HL-60 (cell line): ENCODE measurements at regions not wholly inside any gene's neighbourhood (a gene's known extent, or its start where the extent isn't known, plus 50 kb on each side); places are given as distances from the start of the nearest gene placed in this dataset.

Source experiments
- DNase-seq, 2 experiments: peaks; one replicate each; pipeline ENCODE4 v3.0.0-alpha.2; 2010 to 2020; ENCODE audit warnings: low read depth in 1 of 2, low spot score in 1 of 2
- H3K27ac ChIP-seq: fragments of 250-450 bp; sonication (Bioruptor Pico); replicated peaks from 2 replicates; pipeline ENCODE4 v1.5.1; 2020; ENCODE audit warnings: mild to moderate bottlenecking, moderate library complexity
- H3K27me3 ChIP-seq: fragments of 250-450 bp; sonication (Bioruptor Pico); 2 replicates; pipeline ENCODE4 v1.5.1; 2021; ENCODE audit warnings: mild to moderate bottlenecking, moderate library complexity; ENCODE audit not compliant: insufficient read depth, poor library complexity, severe bottlenecking
- H3K4me3 ChIP-seq: replicated peaks from 2 replicates; pipeline ENCODE4 v1.5.1; 2011; ENCODE audit warnings: mild to moderate bottlenecking, control low read depth, low read length; ENCODE audit not compliant: insufficient read depth
- GABPA ChIP-seq: IDR thresholded peaks from 2 replicates; pipeline ENCODE4 v1.6.1; 2012; ENCODE audit warnings: low read depth
- POLR2AphosphoS5 ChIP-seq: IDR thresholded peaks from 2 replicates; pipeline ENCODE4 v1.6.1; 2012; ENCODE audit warnings: low read depth
- SPI1 ChIP-seq: IDR thresholded peaks from 2 replicates; pipeline ENCODE4 v1.6.1; 2012; ENCODE audit warnings: low read depth, mild to moderate bottlenecking, borderline replicate concordance
- TF ChIP-seq, protein P1 (sequence below): IDR thresholded peaks from 2 replicates; pipeline ENCODE4 v1.6.1; 2012; ENCODE audit warnings: low read depth; ENCODE audit not compliant: insufficient replicate concordance
- TF ChIP-seq, protein P2 (sequence below): IDR thresholded peaks from one replicate; pipeline ENCODE4 v1.5.1; 2011; ENCODE audit warnings: low read length, control low read depth, inconsistent platforms; ENCODE audit not compliant: insufficient read depth

DNA sequence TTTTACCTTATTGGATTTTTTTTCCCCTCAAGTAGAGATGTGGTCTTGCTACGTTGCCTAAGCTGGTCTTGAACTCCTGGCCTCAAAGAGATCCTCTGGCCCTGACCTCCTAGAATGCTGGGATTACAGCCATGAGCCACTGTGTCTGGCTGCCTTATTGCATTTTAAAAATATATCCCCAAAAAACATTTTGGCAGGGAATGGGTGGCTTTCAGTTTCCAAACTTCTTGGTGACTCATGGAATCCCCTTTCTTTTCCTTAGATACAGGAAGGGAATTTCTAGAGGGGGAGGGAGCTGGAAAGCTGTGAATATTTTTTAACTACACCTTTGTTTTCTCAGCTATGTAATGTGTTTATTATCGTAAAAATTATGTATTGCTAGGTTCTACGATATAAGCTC is 73.3 kb downstream of the SNRPE start:
- no peak for DNase-seq
- H3K27ac ChIP-seq: no peak overlapping the region

DNA sequence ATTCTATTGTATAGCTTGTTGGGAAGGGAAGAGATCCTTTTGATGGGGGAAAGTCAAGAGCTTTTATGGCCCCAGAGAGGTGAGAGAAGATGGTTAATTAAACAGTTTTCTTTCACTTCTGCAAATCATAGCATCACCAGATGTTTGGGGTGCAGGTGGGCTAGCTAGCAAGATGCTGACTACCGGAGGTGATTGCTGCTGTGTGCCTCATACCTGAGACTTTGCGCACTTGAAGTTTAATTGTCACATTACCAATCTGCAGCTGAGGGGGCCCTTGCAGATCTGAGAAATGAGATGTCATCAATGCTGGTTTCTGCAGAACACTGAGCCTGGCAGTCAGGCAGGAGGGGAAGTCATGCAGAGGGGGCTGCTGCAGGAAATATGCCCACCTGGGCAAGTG is 73.9 kb downstream of the SNRPE start:
- no peak overlapping the region for H3K27ac ChIP-seq
- H3K27me3 ChIP-seq: no peaks in the 10 kb centered on the region
- no peak for DNase-seq
- TF ChIP-seq SPI1: no peak
- TF ChIP-seq, protein P1, sequence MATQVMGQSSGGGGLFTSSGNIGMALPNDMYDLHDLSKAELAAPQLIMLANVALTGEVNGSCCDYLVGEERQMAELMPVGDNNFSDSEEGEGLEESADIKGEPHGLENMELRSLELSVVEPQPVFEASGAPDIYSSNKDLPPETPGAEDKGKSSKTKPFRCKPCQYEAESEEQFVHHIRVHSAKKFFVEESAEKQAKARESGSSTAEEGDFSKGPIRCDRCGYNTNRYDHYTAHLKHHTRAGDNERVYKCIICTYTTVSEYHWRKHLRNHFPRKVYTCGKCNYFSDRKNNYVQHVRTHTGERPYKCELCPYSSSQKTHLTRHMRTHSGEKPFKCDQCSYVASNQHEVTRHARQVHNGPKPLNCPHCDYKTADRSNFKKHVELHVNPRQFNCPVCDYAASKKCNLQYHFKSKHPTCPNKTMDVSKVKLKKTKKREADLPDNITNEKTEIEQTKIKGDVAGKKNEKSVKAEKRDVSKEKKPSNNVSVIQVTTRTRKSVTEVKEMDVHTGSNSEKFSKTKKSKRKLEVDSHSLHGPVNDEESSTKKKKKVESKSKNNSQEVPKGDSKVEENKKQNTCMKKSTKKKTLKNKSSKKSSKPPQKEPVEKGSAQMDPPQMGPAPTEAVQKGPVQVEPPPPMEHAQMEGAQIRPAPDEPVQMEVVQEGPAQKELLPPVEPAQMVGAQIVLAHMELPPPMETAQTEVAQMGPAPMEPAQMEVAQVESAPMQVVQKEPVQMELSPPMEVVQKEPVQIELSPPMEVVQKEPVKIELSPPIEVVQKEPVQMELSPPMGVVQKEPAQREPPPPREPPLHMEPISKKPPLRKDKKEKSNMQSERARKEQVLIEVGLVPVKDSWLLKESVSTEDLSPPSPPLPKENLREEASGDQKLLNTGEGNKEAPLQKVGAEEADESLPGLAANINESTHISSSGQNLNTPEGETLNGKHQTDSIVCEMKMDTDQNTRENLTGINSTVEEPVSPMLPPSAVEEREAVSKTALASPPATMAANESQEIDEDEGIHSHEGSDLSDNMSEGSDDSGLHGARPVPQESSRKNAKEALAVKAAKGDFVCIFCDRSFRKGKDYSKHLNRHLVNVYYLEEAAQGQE: no peak
- TF ChIP-seq, protein P2, sequence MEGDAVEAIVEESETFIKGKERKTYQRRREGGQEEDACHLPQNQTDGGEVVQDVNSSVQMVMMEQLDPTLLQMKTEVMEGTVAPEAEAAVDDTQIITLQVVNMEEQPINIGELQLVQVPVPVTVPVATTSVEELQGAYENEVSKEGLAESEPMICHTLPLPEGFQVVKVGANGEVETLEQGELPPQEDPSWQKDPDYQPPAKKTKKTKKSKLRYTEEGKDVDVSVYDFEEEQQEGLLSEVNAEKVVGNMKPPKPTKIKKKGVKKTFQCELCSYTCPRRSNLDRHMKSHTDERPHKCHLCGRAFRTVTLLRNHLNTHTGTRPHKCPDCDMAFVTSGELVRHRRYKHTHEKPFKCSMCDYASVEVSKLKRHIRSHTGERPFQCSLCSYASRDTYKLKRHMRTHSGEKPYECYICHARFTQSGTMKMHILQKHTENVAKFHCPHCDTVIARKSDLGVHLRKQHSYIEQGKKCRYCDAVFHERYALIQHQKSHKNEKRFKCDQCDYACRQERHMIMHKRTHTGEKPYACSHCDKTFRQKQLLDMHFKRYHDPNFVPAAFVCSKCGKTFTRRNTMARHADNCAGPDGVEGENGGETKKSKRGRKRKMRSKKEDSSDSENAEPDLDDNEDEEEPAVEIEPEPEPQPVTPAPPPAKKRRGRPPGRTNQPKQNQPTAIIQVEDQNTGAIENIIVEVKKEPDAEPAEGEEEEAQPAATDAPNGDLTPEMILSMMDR: no peak
- no peak for TF ChIP-seq POLR2AphosphoS5
- TF ChIP-seq GABPA: no peak
- H3K4me3 ChIP-seq: no peak overlapping the region

More for the DNA sequence above, 73.3 kb downstream of the SNRPE start:
- Histone ChIP-seq H3K4me3 (no peak overlapping the region), H3K27me3 (no peaks in the 10 kb centered on the region)
- TF ChIP-seq, protein P1: no peak
- TF ChIP-seq POLR2AphosphoS5 (no peak), GABPA (no peak)
- TF ChIP-seq, protein P2: no peak

DNA sequence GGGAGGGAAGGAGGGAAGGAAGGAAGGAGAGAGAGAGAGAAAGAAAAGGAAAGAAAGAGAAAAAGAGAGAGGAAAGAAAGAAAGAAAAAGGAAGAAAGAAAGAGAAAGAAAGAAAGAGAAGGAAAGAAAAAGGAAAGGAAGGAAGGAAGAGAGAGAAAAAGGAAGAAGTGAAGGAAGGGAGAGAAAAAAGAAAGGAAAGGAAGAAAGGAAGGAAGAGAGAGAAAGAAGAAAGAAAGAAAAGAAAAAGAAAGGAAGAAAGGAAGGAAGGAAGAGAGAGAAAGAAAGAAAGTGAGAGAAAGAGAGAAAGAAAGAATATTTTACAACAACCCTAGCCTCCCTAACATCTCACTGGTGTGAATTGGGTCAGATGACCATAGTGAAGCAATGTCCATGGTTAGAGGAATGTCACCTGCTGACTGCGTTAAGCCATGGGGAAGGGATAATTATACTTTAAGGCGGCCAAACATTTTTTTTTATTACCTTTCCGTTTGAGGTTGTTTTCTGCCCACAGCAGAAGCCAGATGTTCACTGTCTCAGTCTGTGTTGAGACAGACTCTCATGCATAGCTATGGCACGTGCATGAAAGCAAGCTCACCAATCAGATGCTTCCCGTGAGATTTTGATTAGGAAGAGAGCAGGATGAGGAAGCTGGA is 76.4 kb downstream of the SNRPE start:
- Histone ChIP-seq H3K4me3 (no peak overlapping the region), H3K27ac (no peak overlapping the region), H3K27me3 (no peaks in the 10 kb centered on the region)
- DNase-seq: peak; percentile 20 to 29
- TF ChIP-seq GABPA: no peak
- TF ChIP-seq POLR2AphosphoS5: no peak
- TF ChIP-seq, protein P1: no peak
- TF ChIP-seq, protein P2: no peak
- no peak for TF ChIP-seq SPI1
